DMS79 (cell line): ENCODE measurements at regions not wholly inside any gene's neighbourhood (a gene's known extent, or its start where the extent isn't known, plus 50 kb on each side); places are given as distances from the start of the nearest gene placed in this dataset.
"Not testable (repeated sequence)": the region's sequence is repeated elsewhere in the genome, so short reads cannot be mapped to it uniquely, and the experiment has no call there.

Experiments
- DNase-seq: peaks from one replicate; lab custom pipeline; 2025; lab: John Stamatoyannopoulos, UW

- no peak for DNase-seq
Measured at GRCh38 chr5:135179308-135179980, 145.4 kb upstream of the PITX1 start.

GRCh38 chr5:135178476-135179155, 144.6 kb upstream of the PITX1 start:
- no peak for DNase-seq

- DNase-seq = no peak
Measured at GRCh38 chr5:135177591-135177990, 143.6 kb upstream of the PITX1 start.

GRCh38 chr5:135176991-135177390, 143.0 kb upstream of the PITX1 start:
- no peak for DNase-seq

GRCh38 chr5:135174315-135175096, 140.5 kb upstream of the PITX1 start:
- no peak for DNase-seq

GRCh38 chr5:135173662-135174290, 139.7 kb upstream of the PITX1 start:
- no peak for DNase-seq

- no peak for DNase-seq
Measured at GRCh38 chr5:135172718-135173117, 138.7 kb upstream of the PITX1 start.

GRCh38 chr5:135171336-135171735, 137.3 kb upstream of the PITX1 start:
- DNase-seq = no peak

GRCh38 chr5:135170500-135170899, 136.5 kb upstream of the PITX1 start:
- DNase-seq = no peak

- no peak for DNase-seq
Measured at GRCh38 chr5:135169753-135170152, 135.7 kb upstream of the PITX1 start.

- DNase-seq = no peak
Measured at GRCh38 chr5:135167634-135168033, 133.6 kb upstream of the PITX1 start.

- DNase-seq = not testable (repeated sequence)
Measured at GRCh38 chr5:135164873-135165614, 131.0 kb upstream of the PITX1 start.

- DNase-seq = no peak
Measured at GRCh38 chr5:135163964-135164363, 129.9 kb upstream of the PITX1 start.

GRCh38 chr5:135163391-135163790, 129.4 kb upstream of the PITX1 start:
- no peak for DNase-seq

- DNase-seq = no peak
Measured at GRCh38 chr5:135162661-135163265, 128.7 kb upstream of the PITX1 start.

GRCh38 chr5:135161221-135161620, 127.2 kb upstream of the PITX1 start:
- DNase-seq = no peak

GRCh38 chr5:135160036-135160675, 126.1 kb upstream of the PITX1 start:
- no peak for DNase-seq

- DNase-seq = no peak
Measured at GRCh38 chr5:135159626-135160025, 125.6 kb upstream of the PITX1 start.

GRCh38 chr5:135158982-135159381, 125.0 kb upstream of the PITX1 start:
- DNase-seq = no peak

- no peak for DNase-seq
Measured at GRCh38 chr5:135158314-135158697, 124.3 kb upstream of the PITX1 start.
